ENCODE measurements at regions not wholly inside any gene's neighbourhood (a gene's known extent, or its start where the extent isn't known, plus 50 kb on each side); places are given as distances from the start of the nearest gene placed in this dataset.

- CTCF ChIA-PET, result no interaction called here
- no peak overlapping the region for H3K4me3 Mint-ChIP-seq
Observed at GRCh38 chr1:218205721-218206120, 79.4 kb upstream of the RRP15 start.

DNA sequence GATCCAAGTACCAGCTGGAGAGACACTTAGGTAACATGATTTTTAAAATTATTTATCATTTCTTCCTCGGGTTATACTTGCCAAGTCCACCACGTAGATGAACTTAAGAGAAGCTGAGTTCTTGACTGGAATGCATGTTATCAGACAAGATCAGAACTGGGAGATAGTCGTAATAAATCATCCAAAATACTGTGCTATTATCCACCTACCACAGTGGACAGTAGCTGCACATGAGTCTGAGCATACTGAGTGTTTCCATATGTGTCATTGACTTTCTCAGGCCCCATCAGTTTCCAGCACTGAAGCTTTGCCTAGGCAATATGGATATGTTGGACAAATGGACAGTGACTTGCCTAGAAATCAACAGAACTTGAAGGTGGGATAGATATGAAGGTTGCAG lies 77.9 kb upstream of the RRP15 start:
- Mint-ChIP-seq H3K4me3 (no peak overlapping the region), H3K27me3 (peaks cover 15% of the 10 kb centered on the region), H3K9me3 (no peaks in the 10 kb centered on the region), H3K36me3 (ENCODE audit: low read depth) (no peaks in the 10 kb centered on the region), H3K27ac (no peak overlapping the region), H3K4me1 (ENCODE audit: low read depth) (no peaks in the 10 kb centered on the region)
- ATAC-seq (ENCODE audit: poor library complexity) (no peak), DNase-seq (no peak)
- Histone ChIP-seq H3K4me3 (ENCODE audit: low read length) (no peak overlapping the region), H3K27ac (ENCODE audit: low read depth in 1 of 2, low read length in 2 of 2) (no peak overlapping the region), H3K27me3 (ENCODE audit: control insufficient read depth in 1 of 2, insufficient read depth in 2 of 2, low read length in 2 of 2) (no peaks in the 10 kb centered on the region), H3K4me1 (ENCODE audit: insufficient read depth, low read length) (no peaks in the 10 kb centered on the region), H3K36me3 (ENCODE audit: insufficient read depth, low read length) (no peaks in the 10 kb centered on the region), H3K9me3 (ENCODE audit: control insufficient read depth in 1 of 2, insufficient read depth in 1 of 2, low read length in 2 of 2) (peaks cover 0 to 4% of the 10 kb centered on the region in 2 experiments)
- ChIA-PET CTCF (interaction anchor here (0.6 kb wide), 1 partner anchor 26 kb away, joined by 3 read pairs; no protein-coding TSS in a partner anchor), POLR2A (no interaction called here)
- no peak for TF ChIP-seq CTCF (IDR thresholded peaks at IDR 0.05)
- intact Hi-C loops (cut with DNase I, micrococcal nuclease), result no loop called here

More at GRCh38 chr1:218205721-218206120, 79.4 kb upstream of the RRP15 start:
- H3K27ac Mint-ChIP-seq, result no peak overlapping the region
- Histone ChIP-seq H3K9me3 (ENCODE audit: control insufficient read depth in 1 of 2, insufficient read depth in 1 of 2, low read length in 2 of 2) (peaks cover 0 to 4% of the 10 kb centered on the region in 2 experiments), H3K4me1 (ENCODE audit: insufficient read depth, low read length) (no peaks in the 10 kb centered on the region), H3K27ac (ENCODE audit: low read depth in 1 of 2, low read length in 2 of 2) (no peak overlapping the region), H3K36me3 (ENCODE audit: insufficient read depth, low read length) (no peaks in the 10 kb centered on the region), H3K27me3 (ENCODE audit: control insufficient read depth in 1 of 2, insufficient read depth in 2 of 2, low read length in 2 of 2) (no peaks in the 10 kb centered on the region), H3K4me3 (ENCODE audit: low read length) (no peak overlapping the region)
- ATAC-seq (ENCODE audit: poor library complexity), result no peak
- intact Hi-C loops (cut with DNase I, micrococcal nuclease), result no loop called here
- H3K9me3 Mint-ChIP-seq, result no peaks in the 10 kb centered on the region
- POLR2A ChIA-PET, result no interaction called here
- no peaks in the 10 kb centered on the region for H3K36me3 Mint-ChIP-seq (ENCODE audit: low read depth)
- H3K27me3 Mint-ChIP-seq, result peaks cover 11% of the 10 kb centered on the region
- no peak for TF ChIP-seq CTCF (IDR thresholded peaks at IDR 0.05)
- no peaks in the 10 kb centered on the region for H3K4me1 Mint-ChIP-seq (ENCODE audit: low read depth)
- no peak for DNase-seq

DNA sequence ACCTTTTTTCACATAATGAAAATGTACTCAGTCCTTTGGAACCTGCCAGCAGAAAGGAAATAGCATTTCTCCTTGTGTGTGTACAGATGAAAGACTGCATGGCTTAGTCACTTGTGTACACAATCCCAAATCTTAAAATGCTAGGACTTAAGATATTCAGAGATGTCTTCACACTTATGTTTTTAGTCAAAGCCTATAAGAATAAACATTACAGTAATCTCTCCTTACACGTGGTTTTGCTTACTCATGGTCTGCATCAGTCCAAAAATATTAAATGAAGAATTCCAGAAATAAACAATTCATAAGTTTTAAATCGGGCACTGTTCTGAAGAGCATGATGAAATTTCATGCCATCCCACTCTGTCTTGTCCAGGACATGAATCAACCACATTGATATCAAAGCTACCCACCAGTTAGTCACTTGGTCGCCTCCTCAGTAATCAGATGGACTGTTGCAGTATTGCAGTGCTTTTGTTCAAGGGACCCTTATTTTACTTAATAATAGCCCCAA lies 75.7 kb upstream of the RRP15 start:
- Histone ChIP-seq H3K4me1 (ENCODE audit: insufficient read depth, low read length) (no peaks in the 10 kb centered on the region), H3K9me3 (ENCODE audit: control insufficient read depth in 1 of 2, insufficient read depth in 1 of 2, low read length in 2 of 2) (no peaks in the 10 kb centered on the region), H3K27me3 (ENCODE audit: control insufficient read depth in 1 of 2, insufficient read depth in 2 of 2, low read length in 2 of 2) (peaks cover 0 to 4% of the 10 kb centered on the region in 2 experiments), H3K36me3 (ENCODE audit: insufficient read depth, low read length) (no peaks in the 10 kb centered on the region), H3K27ac (ENCODE audit: low read depth in 1 of 2, low read length in 2 of 2) (no peak overlapping the region), H3K4me3 (ENCODE audit: low read length) (no peak overlapping the region)
- no peaks in the 10 kb centered on the region for H3K36me3 Mint-ChIP-seq (ENCODE audit: low read depth)
- no peak for TF ChIP-seq CTCF (IDR thresholded peaks at IDR 0.05)
- no peaks in the 10 kb centered on the region for H3K4me1 Mint-ChIP-seq (ENCODE audit: low read depth)
- CTCF ChIA-PET, result no interaction called here
- H3K4me3 Mint-ChIP-seq, result no peak overlapping the region
- DNase-seq, result no peak
- ATAC-seq (ENCODE audit: poor library complexity), result no peak
- POLR2A ChIA-PET, result no interaction called here
- H3K27me3 Mint-ChIP-seq, result peaks cover 24% of the 10 kb centered on the region
- H3K27ac Mint-ChIP-seq, result no peak overlapping the region
- no peaks in the 10 kb centered on the region for H3K9me3 Mint-ChIP-seq
- intact Hi-C loops (cut with DNase I, micrococcal nuclease), result no loop called here

Data from CD4-positive, alpha-beta T cell (primary cell).